ENCODE measurements at regions not wholly inside any gene's neighbourhood (a gene's known extent, or its start where the extent isn't known, plus 50 kb on each side); places are given as distances from the start of the nearest gene placed in this dataset.
"Not testable (repeated sequence)": the region's sequence is repeated elsewhere in the genome, so short reads cannot be mapped to it uniquely, and the experiment has no call there.

- Histone ChIP-seq H3K9me3 (ENCODE audit: low read depth, low read length) (no peaks in the 10 kb centered on the region), H3K9ac (ENCODE audit: insufficient read length) (no peak overlapping the region)
Observed at GRCh38 chr3:88879905-88880304, 227.5 kb upstream of the EPHA3 start.

GRCh38 chr3:88882121-88882520 is 225.3 kb upstream of the EPHA3 start:
- Histone ChIP-seq H3K27ac (no peak overlapping the region), H3K4me3 (no peak overlapping the region), H3K9ac (ENCODE audit: insufficient read length) (no peak overlapping the region), H3K9me3 (ENCODE audit: low read depth, low read length) (no peaks in the 10 kb centered on the region), H3K36me3 (ENCODE audit: insufficient read depth, low read length) (no peaks in the 10 kb centered on the region)
- TF ChIP-seq POLR2AphosphoS5 (IDR thresholded peaks at IDR 0.05; ENCODE audit: borderline replicate concordance, low read depth, low read length) (no peak), FOXP2 (optimal IDR thresholded peaks at IDR 0.05; ENCODE audit: control extremely low read depth, extremely low read length, insufficient read depth) (no peak), EZH2 (IDR thresholded peaks at IDR 0.05) (no peak)
- no peak for DNase-seq (ENCODE audit: low read depth, low spot score)

More at GRCh38 chr3:88879905-88880304, 227.5 kb upstream of the EPHA3 start:
- no peak for DNase-seq (ENCODE audit: low read depth, low spot score)
- Histone ChIP-seq H3K27ac (no peak overlapping the region), H3K36me3 (ENCODE audit: insufficient read depth, low read length) (no peaks in the 10 kb centered on the region), H3K4me3 (no peak overlapping the region)
- no peak for TF ChIP-seq FOXP2 (optimal IDR thresholded peaks at IDR 0.05; ENCODE audit: control extremely low read depth, extremely low read length, insufficient read depth)
- TF ChIP-seq POLR2AphosphoS5 (IDR thresholded peaks at IDR 0.05; ENCODE audit: borderline replicate concordance, low read depth, low read length): no peak
- no peak for TF ChIP-seq EZH2 (IDR thresholded peaks at IDR 0.05)

GRCh38 chr3:88886624-88887023 is 220.8 kb upstream of the EPHA3 start:
- H3K9ac ChIP-seq (ENCODE audit: insufficient read length): not testable (repeated sequence)

GRCh38 chr3:88896026-88896425 is 211.4 kb upstream of the EPHA3 start:
- Histone ChIP-seq H3K36me3 (ENCODE audit: insufficient read depth, low read length) (no peaks in the 10 kb centered on the region), H3K9ac (ENCODE audit: insufficient read length) (no peak overlapping the region), H3K4me3 (no peak overlapping the region), H3K9me3 (ENCODE audit: low read depth, low read length) (no peaks in the 10 kb centered on the region), H3K27ac (no peak overlapping the region)
- no peak for TF ChIP-seq EZH2 (IDR thresholded peaks at IDR 0.05)
- TF ChIP-seq FOXP2 (optimal IDR thresholded peaks at IDR 0.05; ENCODE audit: control extremely low read depth, extremely low read length, insufficient read depth): no peak
- no peak for TF ChIP-seq POLR2AphosphoS5 (IDR thresholded peaks at IDR 0.05; ENCODE audit: borderline replicate concordance, low read depth, low read length)
- DNase-seq (ENCODE audit: low read depth, low spot score): no peak

More at GRCh38 chr3:88886624-88887023, 220.8 kb upstream of the EPHA3 start:
- H3K9me3 ChIP-seq (ENCODE audit: low read depth, low read length); H3K4me3 ChIP-seq; DNase-seq (ENCODE audit: low read depth, low spot score); H3K27ac ChIP-seq; H3K36me3 ChIP-seq (ENCODE audit: insufficient read depth, low read length): not testable (repeated sequence)

GRCh38 chr3:88912294-88912877 is 195.0 kb upstream of the EPHA3 start:
- Histone ChIP-seq H3K9ac (ENCODE audit: insufficient read length) (no peak overlapping the region), H3K36me3 (ENCODE audit: insufficient read depth, low read length) (no peaks in the 10 kb centered on the region), H3K27ac (no peak overlapping the region), H3K9me3 (ENCODE audit: low read depth, low read length) (no peaks in the 10 kb centered on the region), H3K4me3 (no peak overlapping the region)
- TF ChIP-seq POLR2AphosphoS5 (IDR thresholded peaks at IDR 0.05; ENCODE audit: borderline replicate concordance, low read depth, low read length) (no peak), EZH2 (IDR thresholded peaks at IDR 0.05) (no peak), FOXP2 (optimal IDR thresholded peaks at IDR 0.05; ENCODE audit: control extremely low read depth, extremely low read length, insufficient read depth) (no peak)
- DNase-seq (ENCODE audit: low read depth, low spot score): no peak

- TF ChIP-seq FOXP2 (optimal IDR thresholded peaks at IDR 0.05; ENCODE audit: control extremely low read depth, extremely low read length, insufficient read depth) (no peak), POLR2AphosphoS5 (IDR thresholded peaks at IDR 0.05; ENCODE audit: borderline replicate concordance, low read depth, low read length) (no peak), EZH2 (IDR thresholded peaks at IDR 0.05) (no peak)
Observed at GRCh38 chr3:88918841-88919240, 188.6 kb upstream of the EPHA3 start.

GRCh38 chr3:88921986-88922385 is 185.4 kb upstream of the EPHA3 start:
- TF ChIP-seq EZH2 (IDR thresholded peaks at IDR 0.05) (no peak), POLR2AphosphoS5 (IDR thresholded peaks at IDR 0.05; ENCODE audit: borderline replicate concordance, low read depth, low read length) (no peak), FOXP2 (optimal IDR thresholded peaks at IDR 0.05; ENCODE audit: control extremely low read depth, extremely low read length, insufficient read depth) (no peak)
- Histone ChIP-seq H3K4me3 (no peak overlapping the region), H3K36me3 (ENCODE audit: insufficient read depth, low read length) (no peaks in the 10 kb centered on the region), H3K9me3 (ENCODE audit: low read depth, low read length) (no peaks in the 10 kb centered on the region), H3K27ac (no peak overlapping the region), H3K9ac (ENCODE audit: insufficient read length) (no peak overlapping the region)
- DNase-seq (ENCODE audit: low read depth, low spot score): no peak

More at GRCh38 chr3:88918841-88919240, 188.6 kb upstream of the EPHA3 start:
- H3K9me3 ChIP-seq (ENCODE audit: low read depth, low read length): no peaks in the 10 kb centered on the region
- no peak overlapping the region for H3K27ac ChIP-seq
- no peak overlapping the region for H3K4me3 ChIP-seq
- H3K36me3 ChIP-seq (ENCODE audit: insufficient read depth, low read length): no peaks in the 10 kb centered on the region
- no peak overlapping the region for H3K9ac ChIP-seq (ENCODE audit: insufficient read length)
- no peak for DNase-seq (ENCODE audit: low read depth, low spot score)

- Histone ChIP-seq H3K9me3 (ENCODE audit: low read depth, low read length) (no peaks in the 10 kb centered on the region), H3K4me3 (no peak overlapping the region), H3K27ac (no peak overlapping the region), H3K9ac (ENCODE audit: insufficient read length) (no peak overlapping the region), H3K36me3 (ENCODE audit: insufficient read depth, low read length) (no peaks in the 10 kb centered on the region)
- DNase-seq (ENCODE audit: low read depth, low spot score): no peak
- no peak for TF ChIP-seq FOXP2 (optimal IDR thresholded peaks at IDR 0.05; ENCODE audit: control extremely low read depth, extremely low read length, insufficient read depth)
- no peak for TF ChIP-seq EZH2 (IDR thresholded peaks at IDR 0.05)
- no peak for TF ChIP-seq POLR2AphosphoS5 (IDR thresholded peaks at IDR 0.05; ENCODE audit: borderline replicate concordance, low read depth, low read length)
Observed at GRCh38 chr3:88926221-88926620, 181.2 kb upstream of the EPHA3 start.

GRCh38 chr3:88930611-88931010 is 176.8 kb upstream of the EPHA3 start:
- no peak for TF ChIP-seq EZH2 (IDR thresholded peaks at IDR 0.05)
- TF ChIP-seq POLR2AphosphoS5 (IDR thresholded peaks at IDR 0.05; ENCODE audit: borderline replicate concordance, low read depth, low read length): no peak
- no peak for TF ChIP-seq FOXP2 (optimal IDR thresholded peaks at IDR 0.05; ENCODE audit: control extremely low read depth, extremely low read length, insufficient read depth)
- H3K27ac ChIP-seq: no peak overlapping the region
- no peaks in the 10 kb centered on the region for H3K36me3 ChIP-seq (ENCODE audit: insufficient read depth, low read length)
- H3K9ac ChIP-seq (ENCODE audit: insufficient read length): no peak overlapping the region
- no peak for DNase-seq (ENCODE audit: low read depth, low spot score)
- no peak overlapping the region for H3K4me3 ChIP-seq
- no peaks in the 10 kb centered on the region for H3K9me3 ChIP-seq (ENCODE audit: low read depth, low read length)

All from SK-N-MC (cell line).